H1 (cell line): ENCODE measurements at regions not wholly inside any gene's neighbourhood (a gene's known extent, or its start where the extent isn't known, plus 50 kb on each side); places are given as distances from the start of the nearest gene placed in this dataset.

Experiments
- CTCF ChIA-PET: fragments of 300-600 bp; sonication (Branson Sonifier 250); formaldehyde crosslinking; loops from one replicate; lab custom pipeline; 2021; ENCODE audit not compliant: partially characterized antibody; lab: Charles Lee
- POLR2A ChIA-PET: fragments of 300-600 bp; sonication (Branson Sonifier 250); formaldehyde crosslinking; loops from one replicate; lab custom pipeline; 2021; ENCODE audit warnings: inconsistent platforms; ENCODE audit not compliant: partially characterized antibody; lab: Charles Lee
- DNase-seq, 2 experiments: peaks; one replicate each; pipeline versions ENCODE4 v3.0.0 to v3.0.0-alpha.2; 2010 to 2022; ENCODE audit warnings: low spot score in 2 of 2, low read depth in 1 of 2, mixed read lengths in 1 of 2
- FAIRE-seq: peaks from 2 replicates; lab custom pipeline; 2011; peaks lifted over from hg19 to GRCh38; lab: Jason Lieb, UNC
- H2AFZ ChIP-seq: 2 replicates; pipeline ENCODE4 v1.8.1; 2012; ENCODE audit warnings: low read length, inconsistent platforms
- H2AK5ac ChIP-seq: 2 replicates; pipeline ENCODE4 v1.6.1; 2013; ENCODE audit warnings: low read depth, low read length
- H2BK120ac ChIP-seq: replicated peaks from 2 replicates; pipeline ENCODE3; 2013; ENCODE audit warnings: low read depth, low read length, inconsistent platforms
- H2BK12ac ChIP-seq: 2 replicates; pipeline ENCODE4 v1.6.1; 2013; ENCODE audit warnings: low read depth, low read length
- H2BK15ac ChIP-seq: 2 replicates; pipeline ENCODE4 v1.6.1; 2013; ENCODE audit warnings: low read length
- H2BK20ac ChIP-seq: 2 replicates; pipeline ENCODE4 v1.6.1; 2013; ENCODE audit warnings: low read length
- H2BK5ac ChIP-seq: 2 replicates; pipeline ENCODE4 v1.6.1; 2013; ENCODE audit warnings: low read depth, low read length
- H3K14ac ChIP-seq: 2 replicates; pipeline ENCODE4 v1.6.1; 2013; ENCODE audit warnings: inconsistent platforms; ENCODE audit not compliant: insufficient read length
- H3K18ac ChIP-seq: 2 replicates; pipeline ENCODE4 v1.6.1; 2013; ENCODE audit warnings: low read length; ENCODE audit errors: extremely low read depth
- H3K23ac ChIP-seq: 2 replicates; pipeline ENCODE4 v1.6.1; 2013; ENCODE audit warnings: inconsistent platforms; ENCODE audit not compliant: insufficient read length
- H3K23me2 ChIP-seq: 2 replicates; pipeline ENCODE4 v1.6.1; 2013; ENCODE audit warnings: low read depth, low read length
- H3K27ac ChIP-seq: 2 replicates; pipeline ENCODE4 v1.6.1; 2011; ENCODE audit warnings: low read depth, low read length, inconsistent platforms
- H3K27me3 ChIP-seq, 4 experiments: replicated peaks in 1 of 4; 1 replicate in 1 of 4; 2 replicates in 3 of 4; pipeline versions ENCODE4 v1.6.1 to v1.8.1; 2011 to 2013; ENCODE audit warnings: low read length in 3 of 4, mild to moderate bottlenecking in 3 of 4, inconsistent platforms in 2 of 4, mixed read lengths in 2 of 4, moderate library complexity in 1 of 4; ENCODE audit not compliant: control insufficient read depth in 3 of 4, insufficient read depth in 3 of 4; ENCODE audit errors: extremely low read depth in 1 of 4
- H3K36me3 ChIP-seq, 4 experiments: 2 replicates each; pipeline versions ENCODE4 v1.6.1 to v1.8.1; 2011 to 2013; ENCODE audit warnings: mild to moderate bottlenecking in 4 of 4, low read length in 3 of 4, moderate library complexity in 2 of 4, control low read depth in 1 of 4, inconsistent platforms in 1 of 4; ENCODE audit not compliant: insufficient read depth in 4 of 4, control insufficient read depth in 2 of 4
- H3K4ac ChIP-seq: replicated peaks from 2 replicates; pipeline ENCODE3; 2013; ENCODE audit warnings: low read length, low read depth, mixed read lengths, inconsistent platforms; ENCODE audit not compliant: insufficient read length
- H3K4me1 ChIP-seq, 4 experiments: replicated peaks in 1 of 4; 1 replicate in 1 of 4; 2 replicates in 3 of 4; pipeline versions ENCODE4 v1.6.1 to v1.8.1; 2011 to 2013; ENCODE audit warnings: low read length in 3 of 4, inconsistent platforms in 2 of 4, mixed read lengths in 1 of 4; ENCODE audit not compliant: insufficient read depth in 4 of 4, control insufficient read depth in 3 of 4
- H3K4me2 ChIP-seq, 2 experiments: 2 replicates each; pipeline versions ENCODE4 v1.6.1 to v1.8.1; 2011 to 2013; ENCODE audit warnings: low read depth in 2 of 2, low read length in 2 of 2, control low read depth in 1 of 2, inconsistent platforms in 1 of 2, mild to moderate bottlenecking in 1 of 2; ENCODE audit not compliant: insufficient read depth in 1 of 2
- H3K4me3 ChIP-seq, 4 experiments: fragments of 200-600, 300-600 bp in 1 of 4; sonication (generic), shearing (Covaris generic), sonication (Bioruptor Twin) in 1 of 4; 2 replicates each; pipeline versions ENCODE4 v1.5.1 to v1.8.1; 2011 to 2016; ENCODE audit warnings: low read length in 4 of 4, low read depth in 3 of 4, control low read depth in 2 of 4, inconsistent platforms in 2 of 4, mild to moderate bottlenecking in 2 of 4, mixed read lengths in 1 of 4, moderate library complexity in 1 of 4; ENCODE audit not compliant: insufficient read depth in 2 of 4; ENCODE audit errors: extremely low read depth in 1 of 4
- H3K56ac ChIP-seq: replicated peaks from 2 replicates; pipeline ENCODE3; 2013; ENCODE audit warnings: low read depth, mild to moderate bottlenecking, mixed read lengths, low read length, inconsistent platforms; ENCODE audit not compliant: insufficient read length
- H3K79me1 ChIP-seq: 2 replicates; pipeline ENCODE4 v1.6.1; 2013; ENCODE audit warnings: low read depth, low read length, control low read depth
- H3K79me2 ChIP-seq, 2 experiments: 2 replicates each; pipeline versions ENCODE4 v1.6.1 to v1.8.1; 2012 to 2013; ENCODE audit warnings: low read length in 2 of 2, mild to moderate bottlenecking in 2 of 2, inconsistent platforms in 1 of 2; ENCODE audit not compliant: insufficient read depth in 2 of 2, control insufficient read depth in 1 of 2
- H3K9ac ChIP-seq, 4 experiments: replicated peaks in 1 of 4; 1 replicate in 1 of 4; 2 replicates in 3 of 4; pipeline versions ENCODE4 v1.6.1 to v1.8.1; 2011 to 2013; ENCODE audit warnings: low read depth in 3 of 4, low read length in 3 of 4, control low read depth in 2 of 4, mild to moderate bottlenecking in 2 of 4, moderate library complexity in 2 of 4, inconsistent platforms in 1 of 4; ENCODE audit errors: extremely low read depth in 1 of 4
- H3K9me3 ChIP-seq, 2 experiments: 2 replicates each; pipeline versions ENCODE4 v1.6.1 to v1.8.1; 2012 to 2013; ENCODE audit warnings: mild to moderate bottlenecking in 2 of 2, moderate library complexity in 2 of 2, control low read depth in 1 of 2, inconsistent platforms in 1 of 2, low read depth in 1 of 2, low read length in 1 of 2, mixed read lengths in 1 of 2; ENCODE audit not compliant: insufficient read depth in 2 of 2
- H4K20me1 ChIP-seq, 2 experiments: replicated peaks in 1 of 2; 2 replicates each; pipeline versions ENCODE3 to v1.8.1; 2011 to 2013; ENCODE audit warnings: inconsistent platforms in 2 of 2, low read length in 2 of 2, mild to moderate bottlenecking in 1 of 2; ENCODE audit not compliant: insufficient read depth in 2 of 2, control insufficient read depth in 1 of 2
- H4K5ac ChIP-seq: 2 replicates; pipeline ENCODE4 v1.6.1; 2013; ENCODE audit warnings: low read length, low read depth, mixed read lengths, inconsistent platforms; ENCODE audit not compliant: insufficient read length
- H4K8ac ChIP-seq: 2 replicates; pipeline ENCODE4 v1.8.0; 2013; ENCODE audit warnings: mild to moderate bottlenecking, moderate library complexity, low read length, inconsistent platforms; ENCODE audit not compliant: insufficient read depth; ENCODE audit errors: extremely low read depth
- H4K91ac ChIP-seq: replicated peaks from 2 replicates; pipeline ENCODE3; 2013; ENCODE audit warnings: low read length, mixed read lengths, inconsistent platforms; ENCODE audit not compliant: insufficient read length
- CHD2 ChIP-seq: IDR thresholded peaks from 2 replicates; pipeline ENCODE4 v1.6.1; 2012; ENCODE audit warnings: low read length, improper control_type of control experiment
- CREB1 ChIP-seq: IDR thresholded peaks from 2 replicates; pipeline ENCODE4 v1.6.1; 2012; ENCODE audit warnings: inconsistent platforms
- FOSL1 ChIP-seq: IDR thresholded peaks from 2 replicates; pipeline ENCODE4 v1.6.1; 2011; ENCODE audit warnings: mild to moderate bottlenecking, low read depth, low read length, moderate library complexity; ENCODE audit not compliant: insufficient read depth
- HDAC6 ChIP-seq: IDR thresholded peaks from one replicate; pipeline ENCODE4 v1.7.1; 2012; ENCODE audit warnings: low read depth, mild to moderate bottlenecking, inconsistent platforms, low read length, moderate library complexity
- KDM1A ChIP-seq: fragments of 200-600, 300-600 bp; sonication (generic); IDR thresholded peaks from 2 replicates; pipeline ENCODE4 v1.7.1; 2016; ENCODE audit warnings: mild to moderate bottlenecking, low read length, borderline replicate concordance
- POLR2AphosphoS5 ChIP-seq: IDR thresholded peaks from 2 replicates; pipeline ENCODE4 v1.6.1; 2011; ENCODE audit warnings: low read depth, low read length
- RAD21 ChIP-seq, 2 experiments: IDR thresholded peaks in 1 of 2; conservative IDR thresholded peaks in 1 of 2; 2 replicates each; pipeline ENCODE4 v1.6.1; 2011; ENCODE audit warnings: low read depth in 2 of 2, low read length in 2 of 2, improper control_type of control experiment in 1 of 2, inconsistent platforms in 1 of 2, mild to moderate bottlenecking in 1 of 2, moderate library complexity in 1 of 2
- RFX5 ChIP-seq: IDR thresholded peaks from 2 replicates; pipeline ENCODE4 v1.6.1; 2011; ENCODE audit warnings: low read depth, low read length, improper control_type of control experiment, borderline replicate concordance
- SIRT6 ChIP-seq: IDR thresholded peaks from one replicate; pipeline ENCODE4 v1.7.1; 2012; ENCODE audit warnings: low read length, inconsistent platforms
- SP2 ChIP-seq: IDR thresholded peaks from 2 replicates; pipeline ENCODE4 v1.6.1; 2012; ENCODE audit warnings: mild to moderate bottlenecking, low read length, inconsistent platforms
- TEAD4 ChIP-seq: IDR thresholded peaks from 2 replicates; pipeline ENCODE4 v1.6.1; 2012; ENCODE audit warnings: low read depth, low read length, inconsistent platforms, mixed read lengths
- ZNF274 ChIP-seq: IDR thresholded peaks from 2 replicates; pipeline ENCODE4 v1.7.0; 2012; ENCODE audit warnings: low read length, borderline replicate concordance; ENCODE audit errors: extremely low read depth
- WGBS, 2 experiments: shearing (Covaris generic) in 1 of 2; methylation state at CpG; one replicate each; pipeline versions ENCODE4 v1.1.6 to v1.1.7; 2013 to 2015; ENCODE audit warnings: low lambda C conversion rate in 2 of 2, mixed read lengths in 2 of 2, inconsistent platforms in 1 of 2, low coverage in 1 of 2, missing lambda C conversion rate in 1 of 2; ENCODE audit not compliant: insufficient replicate concordance in 2 of 2, insufficient coverage in 1 of 2, insufficient read length in 1 of 2; ENCODE audit errors: extremely low coverage in 1 of 2, missing lambda C conversion rate in 1 of 2; 5-methylcytosine and 5-hydroxymethylcytosine counted together
- TF ChIP-seq, protein P1 (sequence below), 3 experiments: IDR thresholded peaks; 1 replicate in 2 of 3; 2 replicates in 1 of 3; pipeline versions ENCODE4 v1.5.1 to v1.6.1; 2011; ENCODE audit warnings: low read length in 3 of 3, mild to moderate bottlenecking in 3 of 3, inconsistent platforms in 2 of 3, low read depth in 1 of 3, moderate library complexity in 1 of 3; ENCODE audit not compliant: insufficient read depth in 1 of 3; ENCODE audit errors: control extremely low read depth in 1 of 3

DNA sequence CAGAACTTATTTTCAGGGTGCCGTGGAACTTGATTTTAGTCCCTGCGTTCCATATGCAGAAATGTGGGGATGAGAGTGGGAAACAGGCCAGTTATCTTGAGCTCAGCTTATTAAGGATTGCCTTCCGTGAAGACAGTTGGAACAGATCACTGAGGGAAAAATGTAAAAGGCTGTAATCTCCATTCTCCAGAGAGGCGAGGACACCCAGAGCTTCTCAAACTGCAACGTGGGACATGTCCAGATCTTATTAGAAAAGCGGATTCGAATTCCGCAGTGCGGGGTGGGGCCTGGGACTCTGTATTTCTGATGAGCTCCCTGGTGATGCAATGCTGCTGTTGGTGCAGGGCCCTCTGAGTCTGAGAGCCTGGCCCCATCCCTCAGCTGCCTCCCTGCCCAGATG lies 185.6 kb upstream of the CIBAR2 start:
- CTCF ChIA-PET, result interaction anchor here (0.6 to 15.8 kb wide), 44 partner anchors 12 to 1955 kb away, joined by 3 to 165 read pairs (median 4); no protein-coding TSS in a partner anchor
- H4K5ac ChIP-seq, result no peak overlapping the region
- H3K4me3 ChIP-seq, result no peak overlapping the region
- no peak for TF ChIP-seq HDAC6
- TF ChIP-seq SP2, result no peak
- TF ChIP-seq FOSL1, result no peak
- no peak for TF ChIP-seq TEAD4
- no peak for TF ChIP-seq CREB1
- TF ChIP-seq POLR2AphosphoS5, result no peak
- TF ChIP-seq ZNF274, result no peak
- no peak for TF ChIP-seq CHD2
- TF ChIP-seq RFX5, result no peak
- TF ChIP-seq RAD21 (IDR thresholded peaks at IDR 0.05 in 1 of 2, conservative IDR thresholded peaks at IDR 0.05 in 1 of 2; ENCODE audit: low read depth in 2 of 2, low read length in 2 of 2), result no peak
- TF ChIP-seq, protein P1, sequence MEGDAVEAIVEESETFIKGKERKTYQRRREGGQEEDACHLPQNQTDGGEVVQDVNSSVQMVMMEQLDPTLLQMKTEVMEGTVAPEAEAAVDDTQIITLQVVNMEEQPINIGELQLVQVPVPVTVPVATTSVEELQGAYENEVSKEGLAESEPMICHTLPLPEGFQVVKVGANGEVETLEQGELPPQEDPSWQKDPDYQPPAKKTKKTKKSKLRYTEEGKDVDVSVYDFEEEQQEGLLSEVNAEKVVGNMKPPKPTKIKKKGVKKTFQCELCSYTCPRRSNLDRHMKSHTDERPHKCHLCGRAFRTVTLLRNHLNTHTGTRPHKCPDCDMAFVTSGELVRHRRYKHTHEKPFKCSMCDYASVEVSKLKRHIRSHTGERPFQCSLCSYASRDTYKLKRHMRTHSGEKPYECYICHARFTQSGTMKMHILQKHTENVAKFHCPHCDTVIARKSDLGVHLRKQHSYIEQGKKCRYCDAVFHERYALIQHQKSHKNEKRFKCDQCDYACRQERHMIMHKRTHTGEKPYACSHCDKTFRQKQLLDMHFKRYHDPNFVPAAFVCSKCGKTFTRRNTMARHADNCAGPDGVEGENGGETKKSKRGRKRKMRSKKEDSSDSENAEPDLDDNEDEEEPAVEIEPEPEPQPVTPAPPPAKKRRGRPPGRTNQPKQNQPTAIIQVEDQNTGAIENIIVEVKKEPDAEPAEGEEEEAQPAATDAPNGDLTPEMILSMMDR (IDR thresholded peaks at IDR 0.05; ENCODE audit: control extremely low read depth in 1 of 3, insufficient read depth in 1 of 3, low read depth in 1 of 3, low read length in 3 of 3), result no peak
- no peak for TF ChIP-seq SIRT6
- no peak for TF ChIP-seq KDM1A

More for the DNA sequence above, 185.6 kb upstream of the CIBAR2 start:
- Histone ChIP-seq H4K91ac (no peak overlapping the region), H2BK120ac (no peak overlapping the region), H3K27me3 (no peaks in the 10 kb centered on the region; a peak in 1 of 7 replicates), H3K56ac (no peak overlapping the region), H3K27ac (no peak overlapping the region), H2BK15ac (no peak overlapping the region), H2BK5ac (no peak overlapping the region), H4K20me1 (peaks cover 1 to 10% of the 10 kb centered on the region in 2 experiments), H3K23ac (no peak overlapping the region), H3K79me1 (no peaks in the 10 kb centered on the region), H3K9ac (no peak overlapping the region), H2AK5ac (no peak overlapping the region), H3K18ac (no peak overlapping the region), H3K4me1 (peaks cover 0 to 7% (median 4%) of the 10 kb centered on the region in 4 experiments; a peak in 5 of 7 replicates), H3K4ac (no peak overlapping the region), H3K14ac (no peak overlapping the region), H3K36me3 (no peaks in the 10 kb centered on the region), H3K4me2 (no peak overlapping the region), H3K23me2 (0 out of 2 replicates have a peak, but pooled peaks cover 1% of the 10 kb centered on the region), H2BK20ac (no peak overlapping the region), H2AFZ (no peak overlapping the region), H4K8ac (no peak overlapping the region), H2BK12ac (no peak overlapping the region), H3K79me2 (no peaks in the 10 kb centered on the region), H3K9me3 (no peaks in the 10 kb centered on the region)
- DNase-seq, result no peak
- 87% methylated on average over 9 of the region's 9 CpGs; no CpG with 5 or more reads in 1 of the 2 experiments for WGBS, 2 experiments
- POLR2A ChIA-PET, result no interaction called here
- no peak for FAIRE-seq
